ENCODE measurements at regions not wholly inside any gene's neighbourhood (a gene's known extent, or its start where the extent isn't known, plus 50 kb on each side); places are given as distances from the start of the nearest gene placed in this dataset.

GRCh38 chr18:32610176-32610575 lies 139.5 kb upstream of the GAREM1 start:
- Histone ChIP-seq H3K27me3 (ENCODE audit: control insufficient read depth in 2 of 2, insufficient read depth in 2 of 2, low read length in 2 of 2) (no peaks in the 10 kb centered on the region), H3K9me3 (replicated peaks in 1 of 2; ENCODE audit: control insufficient read depth in 1 of 2, insufficient read depth in 1 of 2, low read length in 2 of 2) (peaks cover 0 to 4% of the 10 kb centered on the region in 2 donors), H3K36me3 (replicated peaks in 1 of 2; ENCODE audit: control insufficient read depth in 1 of 2, insufficient read depth in 2 of 2, low read length in 2 of 2) (no peaks in the 10 kb centered on the region), H3K4me2 (replicated peaks; ENCODE audit: extremely low read depth, low read length, poor library complexity, severe bottlenecking) (no peak overlapping the region), H4K20me1 (ENCODE audit: insufficient read depth, low read length) (no peaks in the 10 kb centered on the region), H2AFZ (ENCODE audit: insufficient read depth, low read depth, low read length, poor library complexity, severe bottlenecking) (no peak overlapping the region), H3K4me3 (replicated peaks in 1 of 3; ENCODE audit: low read depth in 2 of 3, low read length in 3 of 3) (no peak overlapping the region), H3K4me1 (ENCODE audit: control insufficient read depth in 1 of 2, insufficient read depth in 2 of 2, low read length in 2 of 2) (no peaks in the 10 kb centered on the region), H3K79me2 (ENCODE audit: insufficient read depth, low read length) (no peaks in the 10 kb centered on the region), H3K9ac (ENCODE audit: insufficient read depth, low read length, poor library complexity, severe bottlenecking) (no peak overlapping the region), H3K27ac (ENCODE audit: low read depth in 1 of 2, low read length in 2 of 2) (no peak overlapping the region)
- Mint-ChIP-seq H3K27me3 (ENCODE audit: low read depth in 3 of 3) (peaks cover 0 to 1% (median 0%) of the 10 kb centered on the region in 3 donors), H3K9me3 (peaks cover 0 to 2% (median 0%) of the 10 kb centered on the region in 7 donors), H3K4me3 (no peak overlapping the region), H3K27ac (no peak overlapping the region), H3K36me3 (no peaks in the 10 kb centered on the region), H3K4me1 (no peaks in the 10 kb centered on the region)
- intact Hi-C loops (cut with micrococcal nuclease), result no loop called here
- TF ChIP-seq CTCF (IDR thresholded peaks at IDR 0.05), result no peak
- WGBS (ENCODE audit: insufficient coverage), result no CpG with 5 or more reads among the region's 1 CpG
- no peak for DNase-seq

- no peaks in the 10 kb centered on the region for H3K27me3 ChIP-seq (ENCODE audit: control insufficient read depth in 2 of 2, insufficient read depth in 2 of 2, low read length in 2 of 2)
- H3K4me2 ChIP-seq (replicated peaks; ENCODE audit: extremely low read depth, low read length, poor library complexity, severe bottlenecking), result no peak overlapping the region
- TF ChIP-seq CTCF (IDR thresholded peaks at IDR 0.05), result no peak
- no peak overlapping the region for H3K9ac ChIP-seq (ENCODE audit: insufficient read depth, low read length, poor library complexity, severe bottlenecking)
- H3K79me2 ChIP-seq (ENCODE audit: insufficient read depth, low read length), result no peaks in the 10 kb centered on the region
- Mint-ChIP-seq H3K4me3 (no peak overlapping the region), H3K9me3 (peaks cover 0 to 2% (median 0%) of the 10 kb centered on the region in 7 donors), H3K36me3 (no peaks in the 10 kb centered on the region), H3K27ac (no peak overlapping the region), H3K4me1 (no peaks in the 10 kb centered on the region), H3K27me3 (ENCODE audit: low read depth in 3 of 3) (peaks cover 0 to 1% (median 0%) of the 10 kb centered on the region in 3 donors)
- no peak for DNase-seq
- WGBS (ENCODE audit: insufficient coverage), result 75% methylated on average over 2 of the region's 4 CpGs
- H3K4me3 ChIP-seq (replicated peaks in 1 of 3; ENCODE audit: low read depth in 2 of 3, low read length in 3 of 3), result no peak overlapping the region
- no peaks in the 10 kb centered on the region for H3K36me3 ChIP-seq (replicated peaks in 1 of 2; ENCODE audit: control insufficient read depth in 1 of 2, insufficient read depth in 2 of 2, low read length in 2 of 2)
- intact Hi-C loops (cut with micrococcal nuclease), result no loop called here
- no peak overlapping the region for H3K27ac ChIP-seq (ENCODE audit: low read depth in 1 of 2, low read length in 2 of 2)
- H4K20me1 ChIP-seq (ENCODE audit: insufficient read depth, low read length), result no peaks in the 10 kb centered on the region
- peaks cover 0 to 4% of the 10 kb centered on the region in 2 donors for H3K9me3 ChIP-seq (replicated peaks in 1 of 2; ENCODE audit: control insufficient read depth in 1 of 2, insufficient read depth in 1 of 2, low read length in 2 of 2)
- H2AFZ ChIP-seq (ENCODE audit: insufficient read depth, low read depth, low read length, poor library complexity, severe bottlenecking), result no peak overlapping the region
- no peaks in the 10 kb centered on the region for H3K4me1 ChIP-seq (ENCODE audit: control insufficient read depth in 1 of 2, insufficient read depth in 2 of 2, low read length in 2 of 2)
These were observed 137.1 kb upstream of the GAREM1 start for GRCh38 chr18:32607816-32608215.

Measured in CD14-positive monocyte (primary cell).